Vagina (tissue), 2 donors: ENCODE measurements at regions not wholly inside any gene's neighbourhood (a gene's known extent, or its start where the extent isn't known, plus 50 kb on each side); places are given as distances from the start of the nearest gene placed in this dataset.
"Not testable (repeated sequence)": the region's sequence is repeated elsewhere in the genome, so short reads cannot be mapped to it uniquely, and the experiment has no call there.

ENCODE experiments used
- CTCF ChIP-seq, 3 experiments: fragments of 450-650 bp in 2 of 3; fragments of 200-600 bp in 1 of 3; sonication (generic) in 1 of 3; IDR thresholded peaks; one replicate each; pipeline ENCODE4 v1.5.1; 2017 to 2019; ENCODE audit warnings: antibody characterized with exemption in 3 of 3, mild to moderate bottlenecking in 2 of 3, moderate library complexity in 2 of 3
- POLR2A ChIP-seq, 2 donors: fragments of 450-650 bp; IDR thresholded peaks; one replicate each; pipeline ENCODE4 v1.6.1; 2017; ENCODE audit warnings: antibody characterized with exemption in 2 of 2, mild to moderate bottlenecking in 2 of 2, moderate library complexity in 2 of 2

GRCh38 chr9:39616480-39616879, 261.0 kb downstream of the SPATA31A1 start:
- not testable (repeated sequence) for TF ChIP-seq POLR2A, CTCF (IDR thresholded peaks at IDR 0.05)
